ENCODE measurements at regions not wholly inside any gene's neighbourhood (a gene's known extent, or its start where the extent isn't known, plus 50 kb on each side); places are given as distances from the start of the nearest gene placed in this dataset.

DNA sequence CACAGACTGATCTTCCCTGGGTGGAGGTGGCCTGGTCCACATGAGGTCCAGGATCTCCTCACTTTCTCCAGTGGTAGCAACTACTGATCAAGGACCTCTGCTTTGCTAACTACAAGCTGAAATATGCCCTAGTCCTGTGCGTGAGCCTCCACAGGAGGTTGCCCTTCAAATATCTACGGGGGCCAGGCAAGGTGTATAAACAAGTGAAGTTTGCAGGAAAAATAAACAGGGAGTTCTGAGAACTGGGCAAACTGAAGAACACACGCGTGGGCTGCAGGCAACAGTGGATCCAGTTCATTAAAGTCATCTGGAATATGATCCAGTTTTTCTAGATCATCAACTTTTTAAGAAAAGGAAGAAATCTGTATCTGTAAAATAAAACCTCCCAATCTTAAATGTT lies 167.5 kb upstream of the NR3C1 start:
- Mint-ChIP-seq H3K27me3 (ENCODE audit: low read depth) (no peaks in the 10 kb centered on the region), H3K4me3 (no peak overlapping the region), H3K4me1 (no peaks in the 10 kb centered on the region), H3K27ac (no peak overlapping the region), H3K9me3 (no peaks in the 10 kb centered on the region), H3K36me3 (ENCODE audit: insufficient read depth in 1 of 3, low read depth in 3 of 3) (no peaks in the 10 kb centered on the region)
- no CpG with 5 or more reads among the region's 4 CpGs for WGBS (ENCODE audit: extremely low coverage, insufficient read length, low lambda C conversion rate)
- H2BK20ac ChIP-seq (ENCODE audit: low read depth, low read length, poor library complexity, severe bottlenecking), result no peak overlapping the region
- DNase-seq, result no peak
- no peak overlapping the region for H3K18ac ChIP-seq (ENCODE audit: insufficient read length, low read depth, low read length)
- H4K8ac ChIP-seq (replicated peaks; ENCODE audit: insufficient read length, low read depth, low read length), result no peak overlapping the region
- H2AFZ ChIP-seq (ENCODE audit: low read length), result no peak overlapping the region
- no peak overlapping the region for H3K14ac ChIP-seq (ENCODE audit: insufficient read depth, low read length)
- no peak overlapping the region for H3K9ac ChIP-seq (ENCODE audit: extremely low read depth, insufficient read length, low read length)
- H3K4ac ChIP-seq (ENCODE audit: low read depth, low read length), result no peak overlapping the region
- TF ChIP-seq, protein P1, sequence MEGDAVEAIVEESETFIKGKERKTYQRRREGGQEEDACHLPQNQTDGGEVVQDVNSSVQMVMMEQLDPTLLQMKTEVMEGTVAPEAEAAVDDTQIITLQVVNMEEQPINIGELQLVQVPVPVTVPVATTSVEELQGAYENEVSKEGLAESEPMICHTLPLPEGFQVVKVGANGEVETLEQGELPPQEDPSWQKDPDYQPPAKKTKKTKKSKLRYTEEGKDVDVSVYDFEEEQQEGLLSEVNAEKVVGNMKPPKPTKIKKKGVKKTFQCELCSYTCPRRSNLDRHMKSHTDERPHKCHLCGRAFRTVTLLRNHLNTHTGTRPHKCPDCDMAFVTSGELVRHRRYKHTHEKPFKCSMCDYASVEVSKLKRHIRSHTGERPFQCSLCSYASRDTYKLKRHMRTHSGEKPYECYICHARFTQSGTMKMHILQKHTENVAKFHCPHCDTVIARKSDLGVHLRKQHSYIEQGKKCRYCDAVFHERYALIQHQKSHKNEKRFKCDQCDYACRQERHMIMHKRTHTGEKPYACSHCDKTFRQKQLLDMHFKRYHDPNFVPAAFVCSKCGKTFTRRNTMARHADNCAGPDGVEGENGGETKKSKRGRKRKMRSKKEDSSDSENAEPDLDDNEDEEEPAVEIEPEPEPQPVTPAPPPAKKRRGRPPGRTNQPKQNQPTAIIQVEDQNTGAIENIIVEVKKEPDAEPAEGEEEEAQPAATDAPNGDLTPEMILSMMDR (conservative IDR thresholded peaks at IDR 0.05), result no peak
- no peaks in the 10 kb centered on the region for H3K4me1 ChIP-seq (ENCODE audit: insufficient read depth, low read length)
- H2BK120ac ChIP-seq (ENCODE audit: low read depth, low read length, poor library complexity, severe bottlenecking), result no peak overlapping the region
- H3K27me3 ChIP-seq (ENCODE audit: insufficient read depth, low read length), result no peaks in the 10 kb centered on the region
- peaks cover 2% of the 10 kb centered on the region for H4K20me1 ChIP-seq (ENCODE audit: control insufficient read depth, insufficient read depth, insufficient read length)
- H3K79me1 ChIP-seq (ENCODE audit: insufficient read depth, low read depth, low read length, poor library complexity, severe bottlenecking), result no peaks in the 10 kb centered on the region
- H3K23me2 ChIP-seq (ENCODE audit: insufficient read length, low read depth, low read length, poor library complexity, severe bottlenecking), result no peaks in the 10 kb centered on the region
- H3K9me3 ChIP-seq (ENCODE audit: control insufficient read depth, low read depth, low read length), result no peaks in the 10 kb centered on the region
- H2BK15ac ChIP-seq (ENCODE audit: low read depth, low read length), result no peak overlapping the region
- H3K79me2 ChIP-seq (ENCODE audit: insufficient read depth, low read length), result no peaks in the 10 kb centered on the region
- no peak overlapping the region for H4K5ac ChIP-seq (ENCODE audit: insufficient read length, low read depth, low read length)
- H4K91ac ChIP-seq (ENCODE audit: insufficient read length, low read depth, low read length), result no peak overlapping the region
- no peak overlapping the region for H2BK5ac ChIP-seq (ENCODE audit: insufficient read length, low read length)
- H2BK12ac ChIP-seq (ENCODE audit: insufficient read length, low read depth, low read length), result no peak overlapping the region
- H3K56ac ChIP-seq (ENCODE audit: insufficient read length, low read depth, low read length), result no peak overlapping the region
- H3K4me2 ChIP-seq (ENCODE audit: insufficient read depth, insufficient read length, low read length), result no peak overlapping the region
- H3K27ac ChIP-seq (ENCODE audit: insufficient read length, low read depth, low read length), result no peak overlapping the region
- H3T11ph ChIP-seq (ENCODE audit: low read length), result no peak overlapping the region
- H3K23ac ChIP-seq (ENCODE audit: insufficient read length, low read depth, low read length), result no peak overlapping the region
- no peak overlapping the region for H2AK5ac ChIP-seq (ENCODE audit: insufficient read length, low read length)

All from H9 (cell line).